Breast epithelium (tissue), 4 donors: ENCODE measurements at regions not wholly inside any gene's neighbourhood (a gene's known extent, or its start where the extent isn't known, plus 50 kb on each side); places are given as distances from the start of the nearest gene placed in this dataset.

ENCODE experiments used
- DNase-seq, 2 donors: peaks; one replicate each; pipeline ENCODE4 v3.0.0-alpha.2; 2019; ENCODE audit warnings: low spot score in 2 of 2
- H3K27ac ChIP-seq, 2 donors: fragments of 200-600 bp; sonication (generic) in 1 of 2; one replicate each; pipeline ENCODE4 v1.5.1; 2016 to 2019; ENCODE audit warnings: mild to moderate bottlenecking in 1 of 2
- H3K27me3 ChIP-seq, 2 donors: fragments of 200-600 bp; sonication (generic) in 1 of 2; one replicate each; pipeline versions ENCODE4 v1.5.1 to v1.6.0; 2017 to 2019; ENCODE audit warnings: control low read depth in 1 of 2, mild to moderate bottlenecking in 1 of 2
- H3K36me3 ChIP-seq: fragments of 200-600 bp; one replicate; pipeline ENCODE4 v1.5.1; 2019
- H3K4me1 ChIP-seq, 2 donors: fragments of 200-600 bp; sonication (generic); one replicate each; pipeline ENCODE4 v1.5.1; 2016 to 2019; ENCODE audit warnings: control low read depth in 1 of 2
- H3K4me3 ChIP-seq, 3 donors: fragments of 200-600 bp; sonication (generic); 1 replicate in 2 of 3; 2 replicates in 1 of 3; pipeline ENCODE4 v1.5.1; 2016 to 2019; ENCODE audit warnings: mild to moderate bottlenecking in 3 of 3, moderate library complexity in 2 of 3
- H3K9me3 ChIP-seq, 2 donors: fragments of 200-600 bp; sonication (generic) in 1 of 2; one replicate each; pipeline ENCODE4 v1.5.1; 2016 to 2019; ENCODE audit warnings: control low read depth in 1 of 2
- POLR2A ChIP-seq: fragments of 450-650 bp; IDR thresholded peaks from one replicate; pipeline ENCODE4 v1.6.1; 2016; ENCODE audit warnings: antibody characterized with exemption, mild to moderate bottlenecking, moderate library complexity
- POLR2AphosphoS5 ChIP-seq, 3 donors: sonication (generic); formaldehyde crosslinking; IDR thresholded peaks; one replicate each; pipeline ENCODE4 v1.6.1; 2017; ENCODE audit warnings: antibody characterized with exemption in 3 of 3
- intact Hi-C: fragments of 100-400 bp; cut with DNase I; formaldehyde crosslinking; loops from one replicate; pipeline ENCODE4 v1.15.1; 2023; ENCODE audit warnings: low total_unique reads
- TF ChIP-seq, protein P1 (sequence below), 3 donors: fragments of 450-650 bp; IDR thresholded peaks; one replicate each; pipeline ENCODE4 v1.5.1; 2016 to 2017; ENCODE audit warnings: antibody characterized with exemption in 3 of 3, mild to moderate bottlenecking in 3 of 3, moderate library complexity in 3 of 3

DNA sequence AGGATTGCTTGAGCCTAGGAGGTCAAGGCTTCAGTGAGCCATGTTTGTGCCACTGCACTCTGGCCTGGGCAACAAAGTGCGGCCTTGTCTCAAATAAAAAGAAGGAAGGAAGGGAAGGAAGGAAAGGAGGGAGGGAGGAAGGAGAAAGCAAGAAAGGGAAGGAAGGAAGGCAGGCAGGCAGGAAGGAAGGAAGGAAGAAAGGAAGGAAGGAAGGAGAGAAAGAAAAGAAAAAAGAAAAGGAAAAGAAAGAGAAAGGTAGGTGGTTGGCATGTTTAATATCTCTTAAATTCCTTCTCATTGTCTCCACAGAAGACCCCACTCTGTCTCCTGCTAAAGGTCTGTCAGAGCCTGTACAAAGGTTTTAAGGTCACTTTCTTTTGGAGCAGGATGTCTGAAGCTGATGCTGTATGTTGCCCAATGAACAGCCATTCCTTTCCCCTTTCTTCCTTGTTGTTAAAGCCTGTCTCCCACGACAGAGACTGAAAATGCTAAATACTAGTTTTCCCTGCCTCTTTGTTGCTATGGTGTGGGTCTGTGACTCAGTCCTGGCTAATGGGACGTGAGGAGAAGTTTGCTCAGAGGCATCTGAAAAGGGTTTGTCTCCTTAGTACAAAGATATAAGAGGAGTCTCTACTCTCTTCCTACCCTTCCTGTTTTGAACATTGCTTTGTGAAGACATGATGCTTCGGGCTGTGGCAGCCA, 213.3 kb downstream of the PCSK1 start:
- intact Hi-C loops: no loop called here
- Histone ChIP-seq H3K4me3 (no peak overlapping the region), H3K9me3 (no peaks in the 10 kb centered on the region), H3K4me1 (no peaks in the 10 kb centered on the region), H3K27ac (no peak overlapping the region), H3K36me3 (no peaks in the 10 kb centered on the region), H3K27me3 (no peaks in the 10 kb centered on the region)
- no peak for DNase-seq
- no peak for TF ChIP-seq POLR2A
- no peak for TF ChIP-seq POLR2AphosphoS5 (IDR thresholded peaks at IDR 0.05)
- TF ChIP-seq, protein P1, sequence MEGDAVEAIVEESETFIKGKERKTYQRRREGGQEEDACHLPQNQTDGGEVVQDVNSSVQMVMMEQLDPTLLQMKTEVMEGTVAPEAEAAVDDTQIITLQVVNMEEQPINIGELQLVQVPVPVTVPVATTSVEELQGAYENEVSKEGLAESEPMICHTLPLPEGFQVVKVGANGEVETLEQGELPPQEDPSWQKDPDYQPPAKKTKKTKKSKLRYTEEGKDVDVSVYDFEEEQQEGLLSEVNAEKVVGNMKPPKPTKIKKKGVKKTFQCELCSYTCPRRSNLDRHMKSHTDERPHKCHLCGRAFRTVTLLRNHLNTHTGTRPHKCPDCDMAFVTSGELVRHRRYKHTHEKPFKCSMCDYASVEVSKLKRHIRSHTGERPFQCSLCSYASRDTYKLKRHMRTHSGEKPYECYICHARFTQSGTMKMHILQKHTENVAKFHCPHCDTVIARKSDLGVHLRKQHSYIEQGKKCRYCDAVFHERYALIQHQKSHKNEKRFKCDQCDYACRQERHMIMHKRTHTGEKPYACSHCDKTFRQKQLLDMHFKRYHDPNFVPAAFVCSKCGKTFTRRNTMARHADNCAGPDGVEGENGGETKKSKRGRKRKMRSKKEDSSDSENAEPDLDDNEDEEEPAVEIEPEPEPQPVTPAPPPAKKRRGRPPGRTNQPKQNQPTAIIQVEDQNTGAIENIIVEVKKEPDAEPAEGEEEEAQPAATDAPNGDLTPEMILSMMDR (IDR thresholded peaks at IDR 0.05): no peak

DNA sequence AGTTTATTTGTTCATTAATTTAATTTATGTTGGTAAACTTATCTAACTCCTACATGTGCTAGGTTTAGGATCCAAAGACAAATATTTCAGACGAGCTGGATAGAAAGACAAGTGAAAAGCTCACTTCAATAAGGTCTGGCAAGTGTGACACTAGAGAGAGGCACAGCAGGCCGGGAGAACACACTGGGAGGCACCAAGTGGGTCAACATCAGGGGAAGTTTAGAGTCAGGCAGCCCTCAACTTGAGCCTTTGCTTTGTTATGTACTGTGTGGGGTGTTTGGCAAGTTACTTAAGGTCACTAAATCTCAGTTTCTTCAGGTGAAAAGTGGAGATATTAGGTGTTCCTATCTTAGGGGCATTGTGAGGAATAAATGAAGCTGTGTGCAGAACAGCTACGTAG, 214.4 kb downstream of the PCSK1 start:
- H3K4me1 ChIP-seq: no peaks in the 10 kb centered on the region
- H3K9me3 ChIP-seq: no peaks in the 10 kb centered on the region
- DNase-seq: no peak
- no peak overlapping the region for H3K4me3 ChIP-seq
- no peaks in the 10 kb centered on the region for H3K27me3 ChIP-seq
- intact Hi-C loops: no loop called here
- no peak overlapping the region for H3K27ac ChIP-seq
- H3K36me3 ChIP-seq: no peaks in the 10 kb centered on the region
- no peak for TF ChIP-seq POLR2A
- TF ChIP-seq, protein P1 (IDR thresholded peaks at IDR 0.05): no peak
- TF ChIP-seq POLR2AphosphoS5 (IDR thresholded peaks at IDR 0.05): no peak

DNA sequence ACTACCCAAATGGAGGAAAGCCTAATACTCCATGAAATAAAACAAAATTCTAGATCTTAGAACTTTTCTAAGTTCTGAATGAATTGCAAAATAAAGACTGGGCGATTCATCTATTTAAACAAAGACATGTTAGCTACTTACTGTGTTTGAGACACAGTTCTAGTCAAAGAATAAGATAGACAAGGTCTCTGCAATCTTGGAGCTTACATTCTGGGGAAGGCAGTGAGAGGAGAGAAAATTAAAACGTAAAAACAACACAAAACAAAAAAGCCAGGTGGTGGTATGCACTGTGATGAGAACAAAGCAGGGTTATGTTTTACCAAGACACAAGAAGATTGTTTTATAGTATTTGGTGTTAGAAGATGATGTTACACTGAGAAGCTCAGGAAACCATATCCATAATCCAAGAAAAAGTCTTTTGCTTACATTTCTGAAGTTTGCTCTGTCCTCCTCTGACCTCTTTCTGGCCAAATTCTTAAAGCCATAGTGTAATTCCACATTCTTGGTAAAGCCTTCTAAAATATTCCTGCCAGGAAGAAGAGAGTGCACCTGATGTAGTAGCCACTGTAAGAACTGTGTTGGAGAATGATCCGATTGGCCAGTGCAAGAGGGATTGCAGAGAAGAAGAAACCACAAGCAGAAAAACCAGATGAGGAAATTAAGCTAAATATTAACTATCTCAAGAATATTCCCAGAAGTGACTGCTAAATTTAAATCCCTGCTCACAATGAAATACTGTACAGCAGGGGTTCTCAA, 218.4 kb downstream of the PCSK1 start:
- intact Hi-C loops: no loop called here
- no peak for TF ChIP-seq POLR2A
- TF ChIP-seq, protein P1 (IDR thresholded peaks at IDR 0.05): no peak
- no peak for TF ChIP-seq POLR2AphosphoS5 (IDR thresholded peaks at IDR 0.05)
- no peak overlapping the region for H3K4me3 ChIP-seq
- H3K4me1 ChIP-seq: no peaks in the 10 kb centered on the region
- DNase-seq: no peak
- peaks cover 0 to 4% of the 10 kb centered on the region in 2 donors for H3K9me3 ChIP-seq
- no peak overlapping the region for H3K27ac ChIP-seq
- no peaks in the 10 kb centered on the region for H3K36me3 ChIP-seq
- H3K27me3 ChIP-seq: no peaks in the 10 kb centered on the region

DNA sequence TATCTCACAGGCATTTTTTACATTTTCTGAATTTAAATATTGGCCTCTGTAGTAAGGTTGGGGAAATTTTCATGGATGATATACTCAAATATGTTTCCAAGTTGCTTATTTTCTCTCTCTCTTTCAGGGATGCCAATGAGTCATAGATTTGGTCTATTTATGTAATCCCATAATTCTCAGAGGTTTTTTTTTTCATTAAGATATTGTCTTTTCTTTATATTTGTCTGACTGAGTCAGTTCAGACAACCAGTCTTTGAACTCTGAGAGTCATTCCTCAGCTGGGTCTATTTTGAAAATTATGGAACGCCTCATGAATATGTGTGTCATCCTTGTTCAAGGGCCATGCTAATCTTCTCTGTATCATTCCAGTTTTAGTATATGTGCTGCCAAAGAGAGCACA, 223.2 kb downstream of the PCSK1 start:
- Histone ChIP-seq H3K4me3 (no peak overlapping the region), H3K36me3 (no peaks in the 10 kb centered on the region), H3K27ac (no peak overlapping the region), H3K27me3 (no peaks in the 10 kb centered on the region), H3K4me1 (no peaks in the 10 kb centered on the region), H3K9me3 (peaks cover 5 to 40% of the 10 kb centered on the region in 2 donors)
- intact Hi-C loops: no loop called here
- TF ChIP-seq POLR2A (no peak), POLR2AphosphoS5 (IDR thresholded peaks at IDR 0.05) (no peak)
- TF ChIP-seq, protein P1 (IDR thresholded peaks at IDR 0.05): no peak
- no peak for DNase-seq

DNA sequence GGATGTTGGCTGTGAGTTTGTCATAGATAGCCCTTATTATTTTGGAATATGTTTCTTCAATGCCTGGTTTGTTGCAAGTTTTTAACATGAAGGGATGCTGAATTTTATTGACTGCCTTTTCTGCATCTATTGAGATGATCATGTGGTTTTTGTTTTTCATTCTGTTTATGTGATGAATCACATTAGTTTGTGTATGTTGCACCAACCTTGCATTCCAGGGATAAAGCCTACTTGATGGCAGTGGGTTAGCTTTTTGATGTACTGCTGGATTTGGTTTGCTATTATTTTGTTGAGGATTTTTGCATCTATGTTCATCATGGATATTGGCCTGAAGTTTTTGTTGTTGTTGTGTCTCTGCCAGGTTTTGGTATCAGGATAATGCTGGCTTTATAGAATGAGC, 225.6 kb downstream of the PCSK1 start:
- peaks cover 5 to 40% of the 10 kb centered on the region in 2 donors for H3K9me3 ChIP-seq
- intact Hi-C loops: no loop called here

More for the DNA sequence above, 225.6 kb downstream of the PCSK1 start:
- H3K27ac ChIP-seq: no peak overlapping the region
- H3K27me3 ChIP-seq: no peaks in the 10 kb centered on the region
- no peaks in the 10 kb centered on the region for H3K36me3 ChIP-seq
- TF ChIP-seq, protein P1 (IDR thresholded peaks at IDR 0.05): no peak
- TF ChIP-seq POLR2AphosphoS5 (IDR thresholded peaks at IDR 0.05): no peak
- TF ChIP-seq POLR2A: no peak
- DNase-seq: no peak
- H3K4me1 ChIP-seq: no peaks in the 10 kb centered on the region
- no peak overlapping the region for H3K4me3 ChIP-seq
